A673 (cell line): ENCODE measurements at regions not wholly inside any gene's neighbourhood (a gene's known extent, or its start where the extent isn't known, plus 50 kb on each side); places are given as distances from the start of the nearest gene placed in this dataset.

Experiments
- BruUV-seq: library from RNA; stranded (reverse); fragments of 400-500 nt; replicated peaks from 2 replicates; lab custom pipeline; 2021; lab: Mats Ljungman, UMichigan
- CTCF ChIA-PET: fragments of 300-600 bp; sonication (Branson Sonifier 250); formaldehyde crosslinking; loops from one replicate; lab custom pipeline; 2022; ENCODE audit warnings: antibody characterized with exemption; lab: Charles Lee
- POLR2A ChIA-PET: fragments of 300-600 bp; sonication (Branson Sonifier 250); formaldehyde crosslinking; loops from one replicate; lab custom pipeline; 2022; ENCODE audit warnings: antibody characterized with exemption; ENCODE audit not compliant: low non-redundant PET; lab: Charles Lee
- DNase-seq: peaks from one replicate; pipeline ENCODE4 v3.0.0-alpha.2; 2015; ENCODE audit warnings: low spot score
- H3K27ac ChIP-seq: fragments of 200-600 bp; sonication (generic); 2 replicates; pipeline ENCODE4 v1.5.1; 2016; ENCODE audit warnings: mixed run types, low read depth, mild to moderate bottlenecking, mixed read lengths, antibody characterized with exemption, low read length; ENCODE audit not compliant: poor library complexity, severe bottlenecking
- H3K27me3 ChIP-seq: fragments of 200-600 bp; sonication (generic); replicated peaks from 2 replicates; pipeline ENCODE4 v1.6.1; 2017; ENCODE audit warnings: mixed run types, low read depth, mild to moderate bottlenecking, mixed read lengths, antibody characterized with exemption, low read length; ENCODE audit not compliant: insufficient read depth, poor library complexity
- H3K36me3 ChIP-seq: fragments of 200-600 bp; sonication (generic); 2 replicates; pipeline ENCODE4 v1.6.1; 2016; ENCODE audit warnings: mixed run types, mild to moderate bottlenecking, mixed read lengths, antibody characterized with exemption, low read length; ENCODE audit not compliant: insufficient read depth, poor library complexity, severe bottlenecking
- H3K4me1 ChIP-seq: fragments of 200-600 bp; sonication (generic); 2 replicates; pipeline ENCODE4 v1.6.1; 2017; ENCODE audit warnings: mixed run types, mild to moderate bottlenecking, mixed read lengths, antibody characterized with exemption, low read length; ENCODE audit not compliant: insufficient read depth, poor library complexity, severe bottlenecking
- H3K4me3 ChIP-seq: fragments of 200-600 bp; sonication (generic); 2 replicates; pipeline ENCODE4 v1.5.1; 2016; ENCODE audit warnings: low read depth, mixed run types, mild to moderate bottlenecking, mixed read lengths, low read length; ENCODE audit not compliant: poor library complexity, severe bottlenecking
- H3K9me3 ChIP-seq: fragments of 200-600 bp; sonication (generic); 2 replicates; pipeline ENCODE4 v1.6.1; 2016; ENCODE audit warnings: mixed run types, low read depth, mild to moderate bottlenecking, mixed read lengths, antibody characterized with exemption, low read length; ENCODE audit not compliant: poor library complexity, severe bottlenecking
- EZH2 ChIP-seq: fragments of 200-600 bp; sonication (generic); IDR thresholded peaks from 2 replicates; pipeline ENCODE4 v1.6.1; 2017; ENCODE audit warnings: borderline replicate concordance, low read depth, mild to moderate bottlenecking, mixed read lengths, antibody characterized with exemption, low read length; ENCODE audit not compliant: poor library complexity, severe bottlenecking
- intact Hi-C: fragments of 100-400 bp; cut with micrococcal nuclease; formaldehyde crosslinking; loops from one replicate; pipeline ENCODE4 v1.10.0; 2022; ENCODE audit not compliant: unreplicated experiment
- TF ChIP-seq, protein P1 (sequence below): fragments of 300-800, 200-600 bp; sonication (generic); conservative IDR thresholded peaks from 2 replicates; pipeline ENCODE4 v1.5.1; 2017; ENCODE audit warnings: low read depth, mild to moderate bottlenecking, antibody characterized with exemption, low read length, moderate library complexity, mixed read lengths

DNA sequence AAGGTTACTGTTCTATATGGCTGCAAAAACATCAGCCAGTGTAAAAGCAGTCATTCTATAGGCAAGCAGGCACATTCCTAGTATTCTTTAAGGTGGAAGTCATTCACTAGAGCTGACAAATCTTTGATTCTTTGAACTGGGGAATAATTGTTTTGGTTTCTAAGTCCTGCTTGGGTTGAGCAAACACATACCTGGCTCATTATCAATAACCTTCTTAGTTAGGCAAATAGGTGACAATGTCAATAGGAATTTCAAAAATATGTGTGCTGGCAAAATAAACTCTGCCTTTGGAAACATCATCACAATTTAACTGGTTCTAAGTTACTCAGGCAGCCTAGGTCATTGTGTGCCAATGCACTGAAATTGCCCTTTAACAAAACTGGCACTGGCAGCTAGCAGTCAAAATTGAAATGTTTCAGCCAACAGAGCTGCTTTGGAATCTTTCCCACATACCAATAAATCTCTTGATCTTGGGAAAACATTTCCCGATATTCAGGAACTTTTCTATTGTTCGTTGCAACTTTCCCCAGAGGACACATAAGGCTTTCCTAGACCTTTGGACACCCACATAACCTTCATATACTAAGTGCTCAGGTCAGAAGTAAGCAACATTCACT is 402.0 kb upstream of the MMADHC start:
- Histone ChIP-seq H3K4me1 (no peaks in the 10 kb centered on the region), H3K27ac (no peak overlapping the region), H3K36me3 (no peaks in the 10 kb centered on the region), H3K27me3 (no peaks in the 10 kb centered on the region), H3K4me3 (no peak overlapping the region), H3K9me3 (no peaks in the 10 kb centered on the region)
- no peak for DNase-seq
- CTCF ChIA-PET, result no interaction called here
- no peak for TF ChIP-seq EZH2
- TF ChIP-seq, protein P1, sequence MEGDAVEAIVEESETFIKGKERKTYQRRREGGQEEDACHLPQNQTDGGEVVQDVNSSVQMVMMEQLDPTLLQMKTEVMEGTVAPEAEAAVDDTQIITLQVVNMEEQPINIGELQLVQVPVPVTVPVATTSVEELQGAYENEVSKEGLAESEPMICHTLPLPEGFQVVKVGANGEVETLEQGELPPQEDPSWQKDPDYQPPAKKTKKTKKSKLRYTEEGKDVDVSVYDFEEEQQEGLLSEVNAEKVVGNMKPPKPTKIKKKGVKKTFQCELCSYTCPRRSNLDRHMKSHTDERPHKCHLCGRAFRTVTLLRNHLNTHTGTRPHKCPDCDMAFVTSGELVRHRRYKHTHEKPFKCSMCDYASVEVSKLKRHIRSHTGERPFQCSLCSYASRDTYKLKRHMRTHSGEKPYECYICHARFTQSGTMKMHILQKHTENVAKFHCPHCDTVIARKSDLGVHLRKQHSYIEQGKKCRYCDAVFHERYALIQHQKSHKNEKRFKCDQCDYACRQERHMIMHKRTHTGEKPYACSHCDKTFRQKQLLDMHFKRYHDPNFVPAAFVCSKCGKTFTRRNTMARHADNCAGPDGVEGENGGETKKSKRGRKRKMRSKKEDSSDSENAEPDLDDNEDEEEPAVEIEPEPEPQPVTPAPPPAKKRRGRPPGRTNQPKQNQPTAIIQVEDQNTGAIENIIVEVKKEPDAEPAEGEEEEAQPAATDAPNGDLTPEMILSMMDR, result no peak
- BruUV-seq, result no TSS peak
- intact Hi-C loops, result no loop called here
- POLR2A ChIA-PET, result no interaction called here

DNA sequence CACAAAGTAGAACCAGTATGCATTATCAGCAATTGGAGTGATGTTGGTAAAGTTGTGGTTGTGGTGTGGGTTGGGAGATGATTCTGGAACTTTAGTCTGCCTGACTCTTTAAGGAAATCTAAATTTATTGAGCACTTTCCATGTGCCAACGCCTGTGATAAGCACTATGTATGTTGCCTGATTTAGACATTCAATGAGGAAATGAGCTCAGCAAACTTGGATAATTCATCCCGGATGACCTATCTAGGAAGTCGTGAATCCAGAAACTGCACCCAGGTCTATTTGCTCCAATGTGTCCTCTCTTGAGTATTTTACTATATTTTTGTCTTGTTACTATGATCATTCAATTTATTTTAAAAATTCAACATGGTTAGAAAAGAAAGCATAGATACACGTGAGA is 400.8 kb upstream of the MMADHC start:
- CTCF ChIA-PET, result no interaction called here
- Histone ChIP-seq H3K27me3 (no peaks in the 10 kb centered on the region), H3K4me1 (no peaks in the 10 kb centered on the region), H3K27ac (no peak overlapping the region), H3K4me3 (no peak overlapping the region), H3K9me3 (no peaks in the 10 kb centered on the region), H3K36me3 (no peaks in the 10 kb centered on the region)
- TF ChIP-seq, protein P1, result no peak
- no peak for TF ChIP-seq EZH2
- DNase-seq, result no peak
- POLR2A ChIA-PET, result no interaction called here
- BruUV-seq, result no TSS peak
- intact Hi-C loops, result no loop called here

GRCh38 chr2:149986861-149987260 is 399.3 kb upstream of the MMADHC start:
- ChIA-PET POLR2A (no interaction called here), CTCF (no interaction called here)
- no peaks in the 10 kb centered on the region for H3K27me3 ChIP-seq
- no peak overlapping the region for H3K4me3 ChIP-seq
- no peak for DNase-seq
- H3K36me3 ChIP-seq, result no peaks in the 10 kb centered on the region
- H3K4me1 ChIP-seq, result no peaks in the 10 kb centered on the region
- H3K9me3 ChIP-seq, result no peaks in the 10 kb centered on the region
- BruUV-seq, result no TSS peak
- no peak overlapping the region for H3K27ac ChIP-seq
- TF ChIP-seq EZH2, result no peak
- TF ChIP-seq, protein P1, result no peak
- intact Hi-C loops, result no loop called here
